ENCODE measurements at regions not wholly inside any gene's neighbourhood (a gene's known extent, or its start where the extent isn't known, plus 50 kb on each side); places are given as distances from the start of the nearest gene placed in this dataset.

- TF ChIP-seq REST (IDR thresholded peaks at IDR 0.05) (no peak), MAFK (IDR thresholded peaks at IDR 0.05; ENCODE audit: partially characterized antibody) (no peak)
These were observed 105.0 kb upstream of the VIPR2 start (continued) for GRCh38 chr7:159249671-159250070.

GRCh38 chr7:159247910-159248309, 103.2 kb upstream of the VIPR2 start:
- no peak for TF ChIP-seq CHD4 (IDR thresholded peaks at IDR 0.05; ENCODE audit: borderline replicate concordance)
- WGBS (ENCODE audit: missing lambda C conversion rate): 4% methylated on average over 2 of the region's 2 CpGs
- no peaks in the 10 kb centered on the region for H3K9me3 ChIP-seq
- no peak overlapping the region for H3K4me3 ChIP-seq
- DNase-seq (ENCODE audit: low read depth in 1 of 2, low spot score in 1 of 2) (no peak), FAIRE-seq (no peak), ATAC-seq (no peak)
- H3K27ac ChIP-seq: no peak overlapping the region
- POLR2A ChIA-PET: no interaction called here
- CTCF ChIA-PET: no interaction called here
- H3K4me2 ChIP-seq: no peak overlapping the region
- H3K4me1 ChIP-seq: no peaks in the 10 kb centered on the region

- no peak overlapping the region for H3K4me3 ChIP-seq
- 1% methylated on average over 2 of the region's 2 CpGs for WGBS (ENCODE audit: missing lambda C conversion rate)
- no peak overlapping the region for H3K4me2 ChIP-seq
- ATAC-seq: no peak
- no peaks in the 10 kb centered on the region for H3K9me3 ChIP-seq
- TF ChIP-seq ZSCAN20 (CRISPR knock-in tag; IDR thresholded peaks at IDR 0.05) (no peak), FOSB (CRISPR knock-in tag; IDR thresholded peaks at IDR 0.05) (no peak), NR3C1 (IDR thresholded peaks at IDR 0.05) (no peak), MAZ (IDR thresholded peaks at IDR 0.05; ENCODE audit: borderline replicate concordance, low read depth, low read length) (no peak), HEYL (CRISPR knock-in tag; IDR thresholded peaks at IDR 0.05) (no peak), EHF (CRISPR knock-in tag; IDR thresholded peaks at IDR 0.05) (no peak), RNF2 (IDR thresholded peaks at IDR 0.05; ENCODE audit: borderline replicate concordance, low read depth) (no peak), SREBF2 (IDR thresholded peaks at IDR 0.05) (no peak), HOXB5 (CRISPR knock-in tag; IDR thresholded peaks at IDR 0.05) (no peak), JUNB (IDR thresholded peaks at IDR 0.05) (no peak), FOSL2 (IDR thresholded peaks at IDR 0.05) (no peak), FOSL2 (CRISPR knock-in tag; IDR thresholded peaks at IDR 0.05) (no peak), RAD21 (conservative IDR thresholded peaks at IDR 0.05 in 1 of 2, IDR thresholded peaks at IDR 0.05 in 1 of 2) (no peak)
- CTCF ChIA-PET: no interaction called here
- H3K4me1 ChIP-seq: no peaks in the 10 kb centered on the region
- H3K27ac ChIP-seq: no peak overlapping the region
- no peak for DNase-seq (ENCODE audit: low read depth in 1 of 2, low spot score in 1 of 2)
- no peak for FAIRE-seq
- POLR2A ChIA-PET: no interaction called here
These were observed 102.2 kb upstream of the VIPR2 start for GRCh38 chr7:159246702-159247480.

GRCh38 chr7:159240962-159241361, 96.3 kb upstream of the VIPR2 start:
- no peaks in the 10 kb centered on the region for H3K4me1 ChIP-seq
- no peak for DNase-seq (ENCODE audit: low read depth in 1 of 2, low spot score in 1 of 2)
- H3K4me2 ChIP-seq: no peak overlapping the region
- CTCF ChIA-PET: no interaction called here
- H3K9me3 ChIP-seq: no peaks in the 10 kb centered on the region
- no peak for FAIRE-seq
- no peak overlapping the region for H3K27ac ChIP-seq
- TF ChIP-seq CEBPB (IDR thresholded peaks at IDR 0.05) (no peak), GATA3 (IDR thresholded peaks at IDR 0.05; ENCODE audit: borderline replicate concordance) (no peak), BCL3 (IDR thresholded peaks at IDR 0.05) (no peak), PBX3 (IDR thresholded peaks at IDR 0.05) (no peak), MAZ (IDR thresholded peaks at IDR 0.05; ENCODE audit: borderline replicate concordance, low read depth, low read length) (no peak)
- ATAC-seq: no peak
- POLR2A ChIA-PET: no interaction called here
- 29% methylated on average over 4 of the region's 4 CpGs for WGBS (ENCODE audit: missing lambda C conversion rate)
- H3K4me3 ChIP-seq: no peak overlapping the region

Measured in A549 (cell line).